Spleen (tissue), 7 donors: ENCODE measurements at regions not wholly inside any gene's neighbourhood (a gene's known extent, or its start where the extent isn't known, plus 50 kb on each side); places are given as distances from the start of the nearest gene placed in this dataset.

Experiments
- CTCF ChIP-seq, 11 experiments: fragments of 200-600 bp in 7 of 11; fragments of 450-650 bp in 4 of 11; sonication (generic) in 4 of 11; IDR thresholded peaks in 8 of 11; conservative IDR thresholded peaks in 3 of 11; 1 replicate in 7 of 11; 2 replicates in 4 of 11; pipeline versions ENCODE4 v1.4.0 to v1.8.0; 2016 to 2021; ENCODE audit warnings: antibody characterized with exemption in 11 of 11, inconsistent platforms in 4 of 11, mild to moderate bottlenecking in 1 of 11
- POLR2A ChIP-seq, 3 donors: fragments of 450-650 bp; IDR thresholded peaks; one replicate each; pipeline ENCODE4 v1.5.1; 2017; ENCODE audit warnings: antibody characterized with exemption in 3 of 3, mild to moderate bottlenecking in 1 of 3
- POLR2AphosphoS5 ChIP-seq, 3 donors: sonication (generic); formaldehyde crosslinking; IDR thresholded peaks; one replicate each; pipeline ENCODE4 v1.5.1; 2017; ENCODE audit warnings: antibody characterized with exemption in 3 of 3
- donor health status: DM: no; HTN: no; CAD: no; lungs with moderate emphysema.
- donor health status: DM: no; HTN: no; CAD: no.
- donor health status: DM: no; HTN: no; CAD: no.

- no peak for TF ChIP-seq CTCF (IDR thresholded peaks at IDR 0.05 in 8 of 11, conservative IDR thresholded peaks at IDR 0.05 in 3 of 11)
- TF ChIP-seq POLR2A (IDR thresholded peaks at IDR 0.05) = no peak
- no peak for TF ChIP-seq POLR2AphosphoS5 (IDR thresholded peaks at IDR 0.05)
Measured at GRCh38 chr13:105363261-105364190, 1171.9 kb downstream of the EFNB2 start.
